Uterus (tissue), 2 donors: ENCODE measurements at regions not wholly inside any gene's neighbourhood (a gene's known extent, or its start where the extent isn't known, plus 50 kb on each side); places are given as distances from the start of the nearest gene placed in this dataset.

Experiments
- POLR2A ChIP-seq, 2 donors: fragments of 450-650 bp; IDR thresholded peaks; one replicate each; pipeline ENCODE4 v1.6.1; 2016; ENCODE audit warnings: antibody characterized with exemption in 2 of 2, mild to moderate bottlenecking in 1 of 2, moderate library complexity in 1 of 2
- TF ChIP-seq, protein P1 (sequence below), 4 experiments: fragments of 200-600 bp in 2 of 4; fragments of 450-650 bp in 2 of 4; sonication (generic) in 2 of 4; IDR thresholded peaks; one replicate each; pipeline ENCODE4 v1.5.1; 2016 to 2019; ENCODE audit warnings: antibody characterized with exemption in 4 of 4, mild to moderate bottlenecking in 2 of 4, moderate library complexity in 1 of 4

DNA sequence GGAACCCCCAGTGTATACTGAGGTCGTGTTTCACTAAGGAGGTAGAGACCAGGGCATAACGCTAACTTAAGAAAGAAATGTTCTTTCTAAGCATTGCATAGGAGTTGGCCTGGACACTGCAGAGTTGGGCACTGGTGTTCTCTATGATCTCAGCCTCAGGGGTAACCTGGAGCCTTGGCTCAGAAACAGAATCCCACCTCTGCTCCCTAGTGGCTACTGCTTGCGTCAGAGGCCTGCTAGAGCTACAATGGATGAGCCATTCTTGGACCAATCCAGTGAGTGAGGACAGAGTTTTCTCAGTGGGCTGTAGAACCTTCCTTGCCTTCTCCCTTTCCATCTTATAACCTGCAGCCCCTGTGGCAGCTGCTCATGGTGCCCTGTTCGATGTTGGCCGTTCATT lies 324.4 kb upstream of the CELF4 start:
- TF ChIP-seq, protein P1, sequence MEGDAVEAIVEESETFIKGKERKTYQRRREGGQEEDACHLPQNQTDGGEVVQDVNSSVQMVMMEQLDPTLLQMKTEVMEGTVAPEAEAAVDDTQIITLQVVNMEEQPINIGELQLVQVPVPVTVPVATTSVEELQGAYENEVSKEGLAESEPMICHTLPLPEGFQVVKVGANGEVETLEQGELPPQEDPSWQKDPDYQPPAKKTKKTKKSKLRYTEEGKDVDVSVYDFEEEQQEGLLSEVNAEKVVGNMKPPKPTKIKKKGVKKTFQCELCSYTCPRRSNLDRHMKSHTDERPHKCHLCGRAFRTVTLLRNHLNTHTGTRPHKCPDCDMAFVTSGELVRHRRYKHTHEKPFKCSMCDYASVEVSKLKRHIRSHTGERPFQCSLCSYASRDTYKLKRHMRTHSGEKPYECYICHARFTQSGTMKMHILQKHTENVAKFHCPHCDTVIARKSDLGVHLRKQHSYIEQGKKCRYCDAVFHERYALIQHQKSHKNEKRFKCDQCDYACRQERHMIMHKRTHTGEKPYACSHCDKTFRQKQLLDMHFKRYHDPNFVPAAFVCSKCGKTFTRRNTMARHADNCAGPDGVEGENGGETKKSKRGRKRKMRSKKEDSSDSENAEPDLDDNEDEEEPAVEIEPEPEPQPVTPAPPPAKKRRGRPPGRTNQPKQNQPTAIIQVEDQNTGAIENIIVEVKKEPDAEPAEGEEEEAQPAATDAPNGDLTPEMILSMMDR (IDR thresholded peaks at IDR 0.05), result no peak
- no peak for TF ChIP-seq POLR2A (IDR thresholded peaks at IDR 0.05)
